Astrocyte (in vitro differentiated cells and primary cell): ENCODE measurements at regions not wholly inside any gene's neighbourhood (a gene's known extent, or its start where the extent isn't known, plus 50 kb on each side); places are given as distances from the start of the nearest gene placed in this dataset.

Source experiments
- DNase-seq: peaks from one replicate; pipeline ENCODE4 v3.0.0-alpha.2; 2010; ENCODE audit warnings: low read depth
- FAIRE-seq: peaks from 2 replicates; lab custom pipeline; 2011; peaks lifted over from hg19 to GRCh38; lab: Jason Lieb, UNC
- H2AFZ ChIP-seq: 2 replicates; pipeline ENCODE4 v1.6.0; 2012; ENCODE audit warnings: low read depth, low read length, inconsistent platforms
- H3K27ac ChIP-seq: 2 replicates; pipeline ENCODE4 v1.5.1; 2011; ENCODE audit warnings: low read depth, low read length, inconsistent platforms
- H3K27me3 ChIP-seq: 2 replicates; pipeline ENCODE4 v1.6.0; 2011; ENCODE audit warnings: low read length, inconsistent platforms; ENCODE audit not compliant: insufficient read depth
- H3K36me3 ChIP-seq: 2 replicates; pipeline ENCODE4 v1.5.1; 2011; ENCODE audit warnings: low read length, inconsistent platforms; ENCODE audit not compliant: insufficient read depth
- H3K4me1 ChIP-seq: 2 replicates; pipeline ENCODE4 v1.5.1; 2011; ENCODE audit warnings: low read length, inconsistent platforms; ENCODE audit not compliant: insufficient read depth
- H3K4me2 ChIP-seq: 2 replicates; pipeline ENCODE4 v1.6.0; 2012; ENCODE audit warnings: low read length, inconsistent platforms
- H3K4me3 ChIP-seq: 2 replicates; pipeline ENCODE4 v1.5.1; 2011; ENCODE audit warnings: low read depth, mild to moderate bottlenecking, low read length, inconsistent platforms; ENCODE audit not compliant: insufficient read depth
- H3K79me2 ChIP-seq: 2 replicates; pipeline ENCODE4 v1.6.0; 2012; ENCODE audit warnings: mild to moderate bottlenecking, low read length, inconsistent platforms; ENCODE audit not compliant: insufficient read depth
- H3K9ac ChIP-seq: 2 replicates; pipeline ENCODE4 v1.6.0; 2012; ENCODE audit warnings: mild to moderate bottlenecking, low read length, inconsistent platforms
- H3K9me3 ChIP-seq: 2 replicates; pipeline ENCODE4 v1.5.1; 2012; ENCODE audit warnings: low read depth, mild to moderate bottlenecking, low read length, inconsistent platforms; ENCODE audit not compliant: insufficient read depth
- H4K20me1 ChIP-seq: 2 replicates; pipeline ENCODE4 v1.6.0; 2012; ENCODE audit warnings: low read length, inconsistent platforms; ENCODE audit not compliant: insufficient read depth
- H3K27ac Mint-ChIP-seq: one replicate; pipeline ENCODE4 v1.8.0; 2021; ENCODE audit warnings: mild to moderate bottlenecking, mixed read lengths; ENCODE audit not compliant: unreplicated experiment
- H3K27me3 Mint-ChIP-seq: one replicate; pipeline ENCODE4 v1.8.0; 2021; ENCODE audit warnings: low read depth, mixed read lengths; ENCODE audit not compliant: unreplicated experiment
- H3K36me3 Mint-ChIP-seq: one replicate; pipeline ENCODE4 v1.8.0; 2021; ENCODE audit warnings: low read depth, mixed read lengths; ENCODE audit not compliant: unreplicated experiment
- H3K4me1 Mint-ChIP-seq: one replicate; pipeline ENCODE4 v1.8.0; 2021; ENCODE audit warnings: low read depth, mixed read lengths; ENCODE audit not compliant: unreplicated experiment
- H3K4me3 Mint-ChIP-seq: one replicate; pipeline ENCODE4 v1.8.0; 2021; ENCODE audit warnings: mild to moderate bottlenecking, moderate library complexity, mixed read lengths; ENCODE audit not compliant: unreplicated experiment
- H3K9me3 Mint-ChIP-seq: one replicate; pipeline ENCODE4 v1.8.0; 2021; ENCODE audit warnings: mild to moderate bottlenecking, mixed read lengths; ENCODE audit not compliant: unreplicated experiment
- CTCF ChIP-seq: IDR thresholded peaks from 2 replicates; pipeline ENCODE4 v1.5.1; 2011; ENCODE audit warnings: low read depth, mild to moderate bottlenecking, inconsistent platforms, low read length, moderate library complexity; ENCODE audit not compliant: insufficient read depth
- EZH2 ChIP-seq: IDR thresholded peaks from 2 replicates; pipeline ENCODE4 v1.6.1; 2012; ENCODE audit warnings: mild to moderate bottlenecking, low read length, inconsistent platforms; ENCODE audit not compliant: insufficient read depth

- no peak for TF ChIP-seq EZH2
- no peak for TF ChIP-seq CTCF
- H3K27ac Mint-ChIP-seq = no peak overlapping the region
- no peaks in the 10 kb centered on the region for H4K20me1 ChIP-seq
- DNase-seq (no peak), FAIRE-seq (no peak)
- no peaks in the 10 kb centered on the region for H3K27me3 Mint-ChIP-seq
- no peaks in the 10 kb centered on the region for H3K9me3 Mint-ChIP-seq
- no peaks in the 10 kb centered on the region for H3K36me3 Mint-ChIP-seq
- H3K4me1 Mint-ChIP-seq = peaks cover 9% of the 10 kb centered on the region
- H3K79me2 ChIP-seq = no peaks in the 10 kb centered on the region
- no peak overlapping the region for H3K4me3 ChIP-seq
- no peaks in the 10 kb centered on the region for H3K27me3 ChIP-seq
- no peak overlapping the region for H3K4me2 ChIP-seq
- H3K4me1 ChIP-seq = peaks cover under 1% of the 10 kb centered on the region
- H3K9ac ChIP-seq = no peak overlapping the region
- no peak overlapping the region for H3K27ac ChIP-seq
- no peak overlapping the region for H2AFZ ChIP-seq
- no peak overlapping the region for H3K4me3 Mint-ChIP-seq
- H3K36me3 ChIP-seq = no peaks in the 10 kb centered on the region
- no peaks in the 10 kb centered on the region for H3K9me3 ChIP-seq
Measured at GRCh38 chr6:133093956-133094355, 147.2 kb upstream of the EYA4 start.

- peaks cover 29% of the 10 kb centered on the region for H3K4me1 Mint-ChIP-seq
- no peaks in the 10 kb centered on the region for H3K36me3 Mint-ChIP-seq
- Histone ChIP-seq H2AFZ (no peak overlapping the region), H3K79me2 (no peaks in the 10 kb centered on the region), H3K9me3 (no peaks in the 10 kb centered on the region), H3K4me3 (no peak overlapping the region), H3K4me2 (no peak overlapping the region), H4K20me1 (no peaks in the 10 kb centered on the region), H3K9ac (no peak overlapping the region), H3K27me3 (no peaks in the 10 kb centered on the region), H3K36me3 (no peaks in the 10 kb centered on the region), H3K4me1 (peaks cover 5% of the 10 kb centered on the region), H3K27ac (no peak overlapping the region)
- FAIRE-seq = no peak
- no peak for DNase-seq
- no peak for TF ChIP-seq CTCF
- TF ChIP-seq EZH2 = no peak
- no peaks in the 10 kb centered on the region for H3K27me3 Mint-ChIP-seq
- no peak overlapping the region for H3K4me3 Mint-ChIP-seq
- H3K9me3 Mint-ChIP-seq = no peaks in the 10 kb centered on the region
- H3K27ac Mint-ChIP-seq = peak overlapping the region; percentile 35
Measured at GRCh38 chr6:133097208-133097607, 143.9 kb upstream of the EYA4 start.

GRCh38 chr6:133099573-133099972 lies 141.6 kb upstream of the EYA4 start:
- peak; percentile 94 for DNase-seq
- Histone ChIP-seq H3K4me1 (peaks cover 5% of the 10 kb centered on the region), H3K27ac (peak overlapping the region; percentile 15), H2AFZ (no peak overlapping the region), H3K79me2 (no peaks in the 10 kb centered on the region), H3K9me3 (no peaks in the 10 kb centered on the region), H3K27me3 (no peaks in the 10 kb centered on the region), H3K4me2 (peak overlapping the region; percentile 57), H4K20me1 (no peaks in the 10 kb centered on the region), H3K9ac (no peak overlapping the region), H3K4me3 (no peak overlapping the region), H3K36me3 (no peaks in the 10 kb centered on the region)
- FAIRE-seq = peak; percentile 68
- Mint-ChIP-seq H3K36me3 (no peaks in the 10 kb centered on the region), H3K9me3 (no peaks in the 10 kb centered on the region), H3K27me3 (no peaks in the 10 kb centered on the region), H3K27ac (peak overlapping the region; percentile 49), H3K4me3 (no peak overlapping the region), H3K4me1 (peaks cover 29% of the 10 kb centered on the region)
- TF ChIP-seq EZH2 = no peak
- TF ChIP-seq CTCF = no peak
